SK-MEL-5 (cell line): ENCODE measurements at regions not wholly inside any gene's neighbourhood (a gene's known extent, or its start where the extent isn't known, plus 50 kb on each side); places are given as distances from the start of the nearest gene placed in this dataset.
"Not testable (repeated sequence)": the region's sequence is repeated elsewhere in the genome, so short reads cannot be mapped to it uniquely, and the experiment has no call there.

ENCODE experiments used
- DNase-seq: peaks from one replicate; pipeline ENCODE4 v3.0.0-alpha.2; 2016; ENCODE audit warnings: low read depth, low spot score
- in situ Hi-C: cut with HindIII; loops from 2 replicates; pipeline ENCODE4 v1.10.0; 2016; ENCODE audit warnings: low sequenced_read_pairs, high pct_unique_total_duplicates, low pct_unique_long_range_greater_than_20kb

GRCh38 chr3:152213203-152213602 is 55.5 kb upstream of the MBNL1 start:
- no peak for DNase-seq
- in situ Hi-C loops, result no loop called here

DNA sequence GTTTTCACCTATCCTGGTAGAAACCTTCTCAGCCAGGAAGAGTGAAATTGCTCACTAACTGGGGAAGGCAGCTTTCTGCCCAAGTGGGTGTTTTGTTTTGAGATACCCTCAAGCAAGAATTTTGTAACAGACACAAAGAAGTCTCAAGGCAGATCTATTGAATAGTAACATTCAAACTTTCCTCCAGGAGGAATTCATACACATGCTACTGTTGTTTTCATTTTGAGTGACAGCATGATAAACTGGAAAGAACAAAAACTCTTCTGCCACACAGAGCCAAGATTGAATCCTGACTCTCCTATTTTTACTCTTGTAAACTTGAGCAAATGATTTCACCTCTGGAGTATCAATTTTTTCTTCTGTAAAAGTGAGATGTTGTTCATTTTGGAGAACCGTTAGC is 54.8 kb upstream of the MBNL1 start:
- in situ Hi-C loops, result no loop called here

GRCh38 chr3:152216960-152217865 is 51.5 kb upstream of the MBNL1 start:
- DNase-seq, in situ Hi-C loops: not testable (repeated sequence)

More for the DNA sequence above, 54.8 kb upstream of the MBNL1 start:
- peak; percentile 65 for DNase-seq

GRCh38 chr3:152218602-152219001 is 50.1 kb upstream of the MBNL1 start:
- in situ Hi-C loops, result no loop called here

More at GRCh38 chr3:152218602-152219001, 50.1 kb upstream of the MBNL1 start:
- DNase-seq, result no peak
